ENCODE measurements at regions not wholly inside any gene's neighbourhood (a gene's known extent, or its start where the extent isn't known, plus 50 kb on each side); places are given as distances from the start of the nearest gene placed in this dataset.

DNA sequence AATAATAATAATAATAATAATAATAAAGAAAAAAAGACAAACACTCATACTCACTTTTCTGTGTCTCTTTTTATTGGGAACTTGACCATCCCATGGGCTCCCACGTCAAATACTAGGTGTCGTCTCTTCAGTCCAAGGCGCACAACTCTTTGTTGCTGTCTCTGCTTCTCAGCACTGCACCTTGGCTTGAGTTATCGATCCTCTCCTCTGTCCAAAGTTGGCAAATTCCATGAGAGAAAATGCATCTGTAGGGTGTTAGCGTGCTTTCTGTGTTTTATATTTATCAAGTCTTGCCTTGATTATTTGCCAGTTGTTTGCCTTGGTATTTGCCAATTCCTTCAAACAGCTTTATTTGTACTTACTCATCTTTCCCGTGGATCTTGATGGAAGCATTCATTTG, 653.7 kb downstream of the CDH18 start (continued):
- no peak for TF ChIP-seq EZH2 (IDR thresholded peaks at IDR 0.05; ENCODE audit: low read depth, unreplicated experiment)
- TF ChIP-seq, protein P1, sequence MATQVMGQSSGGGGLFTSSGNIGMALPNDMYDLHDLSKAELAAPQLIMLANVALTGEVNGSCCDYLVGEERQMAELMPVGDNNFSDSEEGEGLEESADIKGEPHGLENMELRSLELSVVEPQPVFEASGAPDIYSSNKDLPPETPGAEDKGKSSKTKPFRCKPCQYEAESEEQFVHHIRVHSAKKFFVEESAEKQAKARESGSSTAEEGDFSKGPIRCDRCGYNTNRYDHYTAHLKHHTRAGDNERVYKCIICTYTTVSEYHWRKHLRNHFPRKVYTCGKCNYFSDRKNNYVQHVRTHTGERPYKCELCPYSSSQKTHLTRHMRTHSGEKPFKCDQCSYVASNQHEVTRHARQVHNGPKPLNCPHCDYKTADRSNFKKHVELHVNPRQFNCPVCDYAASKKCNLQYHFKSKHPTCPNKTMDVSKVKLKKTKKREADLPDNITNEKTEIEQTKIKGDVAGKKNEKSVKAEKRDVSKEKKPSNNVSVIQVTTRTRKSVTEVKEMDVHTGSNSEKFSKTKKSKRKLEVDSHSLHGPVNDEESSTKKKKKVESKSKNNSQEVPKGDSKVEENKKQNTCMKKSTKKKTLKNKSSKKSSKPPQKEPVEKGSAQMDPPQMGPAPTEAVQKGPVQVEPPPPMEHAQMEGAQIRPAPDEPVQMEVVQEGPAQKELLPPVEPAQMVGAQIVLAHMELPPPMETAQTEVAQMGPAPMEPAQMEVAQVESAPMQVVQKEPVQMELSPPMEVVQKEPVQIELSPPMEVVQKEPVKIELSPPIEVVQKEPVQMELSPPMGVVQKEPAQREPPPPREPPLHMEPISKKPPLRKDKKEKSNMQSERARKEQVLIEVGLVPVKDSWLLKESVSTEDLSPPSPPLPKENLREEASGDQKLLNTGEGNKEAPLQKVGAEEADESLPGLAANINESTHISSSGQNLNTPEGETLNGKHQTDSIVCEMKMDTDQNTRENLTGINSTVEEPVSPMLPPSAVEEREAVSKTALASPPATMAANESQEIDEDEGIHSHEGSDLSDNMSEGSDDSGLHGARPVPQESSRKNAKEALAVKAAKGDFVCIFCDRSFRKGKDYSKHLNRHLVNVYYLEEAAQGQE (IDR thresholded peaks at IDR 0.05; ENCODE audit: unreplicated experiment): no peak
- no peak for TF ChIP-seq CREB1 (CRISPR knock-in tag; IDR thresholded peaks at IDR 0.05; ENCODE audit: low read depth)

DNA sequence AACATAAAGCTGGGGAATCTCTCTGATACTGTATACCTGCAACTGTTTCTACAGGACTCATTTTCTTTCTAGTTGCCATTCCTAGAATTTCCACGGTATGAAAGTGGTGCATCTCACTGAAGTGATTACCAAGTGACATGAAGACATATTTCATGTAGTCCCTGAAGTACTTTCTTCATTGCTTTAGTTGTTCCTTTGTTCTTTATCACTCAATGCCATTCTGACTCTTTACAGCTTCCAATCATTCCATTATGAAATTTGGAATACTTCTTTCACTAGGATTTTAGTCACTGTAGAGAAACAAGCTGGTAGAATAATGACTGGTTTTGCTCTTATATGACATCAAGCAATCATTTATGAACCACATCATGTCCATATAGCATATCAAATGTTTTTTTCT, 645.1 kb downstream of the CDH18 start:
- H3K79me2 ChIP-seq (replicated peaks; ENCODE audit: insufficient read depth): no peaks in the 10 kb centered on the region
- H3K4me1 Mint-ChIP-seq: no peaks in the 10 kb centered on the region
- H3K27ac Mint-ChIP-seq: no peak overlapping the region
- no peak for DNase-seq (ENCODE audit: low spot score)
- no peaks in the 10 kb centered on the region for H3K27me3 Mint-ChIP-seq (ENCODE audit: insufficient read depth, low read depth, poor library complexity)
- no peak overlapping the region for H2AFZ ChIP-seq
- no peaks in the 10 kb centered on the region for H3K9me2 ChIP-seq (ENCODE audit: insufficient read depth)
- H3K4me2 ChIP-seq: no peak overlapping the region
- H3K4me3 Mint-ChIP-seq: no peak overlapping the region
- H3K4me3 ChIP-seq: no peak overlapping the region
- no peaks in the 10 kb centered on the region for H3F3A ChIP-seq (replicated peaks; ENCODE audit: low read depth)
- ATAC-seq: no peak
- no peaks in the 10 kb centered on the region for H3K27me3 ChIP-seq (ENCODE audit: insufficient read depth)
- H3K36me3 ChIP-seq (ENCODE audit: insufficient read depth): no peaks in the 10 kb centered on the region
- peaks cover 10% of the 10 kb centered on the region for H3K9me3 Mint-ChIP-seq
- no peaks in the 10 kb centered on the region; the same call in 2 of the 3 replicates for H3K36me3 Mint-ChIP-seq (ENCODE audit: low read depth)
- no peak for TF ChIP-seq CREB1 (CRISPR knock-in tag; IDR thresholded peaks at IDR 0.05; ENCODE audit: low read depth)
- TF ChIP-seq ZNF462 (CRISPR knock-in tag; IDR thresholded peaks at IDR 0.05): no peak
- no peak for TF ChIP-seq EZH2phosphoT487 (IDR thresholded peaks at IDR 0.05; ENCODE audit: unreplicated experiment)
- TF ChIP-seq ZNF114 (CRISPR knock-in tag; IDR thresholded peaks at IDR 0.05): no peak
- TF ChIP-seq, protein P2, sequence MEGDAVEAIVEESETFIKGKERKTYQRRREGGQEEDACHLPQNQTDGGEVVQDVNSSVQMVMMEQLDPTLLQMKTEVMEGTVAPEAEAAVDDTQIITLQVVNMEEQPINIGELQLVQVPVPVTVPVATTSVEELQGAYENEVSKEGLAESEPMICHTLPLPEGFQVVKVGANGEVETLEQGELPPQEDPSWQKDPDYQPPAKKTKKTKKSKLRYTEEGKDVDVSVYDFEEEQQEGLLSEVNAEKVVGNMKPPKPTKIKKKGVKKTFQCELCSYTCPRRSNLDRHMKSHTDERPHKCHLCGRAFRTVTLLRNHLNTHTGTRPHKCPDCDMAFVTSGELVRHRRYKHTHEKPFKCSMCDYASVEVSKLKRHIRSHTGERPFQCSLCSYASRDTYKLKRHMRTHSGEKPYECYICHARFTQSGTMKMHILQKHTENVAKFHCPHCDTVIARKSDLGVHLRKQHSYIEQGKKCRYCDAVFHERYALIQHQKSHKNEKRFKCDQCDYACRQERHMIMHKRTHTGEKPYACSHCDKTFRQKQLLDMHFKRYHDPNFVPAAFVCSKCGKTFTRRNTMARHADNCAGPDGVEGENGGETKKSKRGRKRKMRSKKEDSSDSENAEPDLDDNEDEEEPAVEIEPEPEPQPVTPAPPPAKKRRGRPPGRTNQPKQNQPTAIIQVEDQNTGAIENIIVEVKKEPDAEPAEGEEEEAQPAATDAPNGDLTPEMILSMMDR (conservative IDR thresholded peaks at IDR 0.05; ENCODE audit: low read depth in 2 of 2): no peak
- no peak for TF ChIP-seq EZH2 (IDR thresholded peaks at IDR 0.05; ENCODE audit: low read depth, unreplicated experiment)
- TF ChIP-seq JUNB (IDR thresholded peaks at IDR 0.05; ENCODE audit: unreplicated experiment): no peak
- no peak for TF ChIP-seq POLR2AphosphoS5 (IDR thresholded peaks at IDR 0.05; ENCODE audit: low read depth)
- TF ChIP-seq, protein P1 (IDR thresholded peaks at IDR 0.05; ENCODE audit: unreplicated experiment): no peak
- no peak for TF ChIP-seq STAT1 (IDR thresholded peaks at IDR 0.05; ENCODE audit: unreplicated experiment)
- H4K20me1 ChIP-seq (replicated peaks; ENCODE audit: insufficient read depth): no peaks in the 10 kb centered on the region
- no peak overlapping the region for H3K27ac ChIP-seq (ENCODE audit: low read depth)
- H3K4me1 ChIP-seq (ENCODE audit: insufficient read depth): no peaks in the 10 kb centered on the region
